Transverse colon (tissue), 3 donors: ENCODE measurements at regions not wholly inside any gene's neighbourhood (a gene's known extent, or its start where the extent isn't known, plus 50 kb on each side); places are given as distances from the start of the nearest gene placed in this dataset.

ENCODE experiments used
- POLR2A ChIP-seq: fragments of 450-650 bp; IDR thresholded peaks from one replicate; pipeline ENCODE4 v1.6.1; 2016; ENCODE audit warnings: antibody characterized with exemption, mild to moderate bottlenecking, moderate library complexity
- TF ChIP-seq, protein P1 (sequence below), 5 experiments: fragments of 200-600 bp in 3 of 5; fragments of 450-650 bp in 2 of 5; sonication (generic) in 3 of 5; IDR thresholded peaks; 1 replicate in 2 of 5; 2 replicates in 3 of 5; pipeline ENCODE4 v1.5.1; 2016 to 2017; ENCODE audit warnings: antibody characterized with exemption in 5 of 5, inconsistent platforms in 3 of 5, mild to moderate bottlenecking in 2 of 5, moderate library complexity in 1 of 5

DNA sequence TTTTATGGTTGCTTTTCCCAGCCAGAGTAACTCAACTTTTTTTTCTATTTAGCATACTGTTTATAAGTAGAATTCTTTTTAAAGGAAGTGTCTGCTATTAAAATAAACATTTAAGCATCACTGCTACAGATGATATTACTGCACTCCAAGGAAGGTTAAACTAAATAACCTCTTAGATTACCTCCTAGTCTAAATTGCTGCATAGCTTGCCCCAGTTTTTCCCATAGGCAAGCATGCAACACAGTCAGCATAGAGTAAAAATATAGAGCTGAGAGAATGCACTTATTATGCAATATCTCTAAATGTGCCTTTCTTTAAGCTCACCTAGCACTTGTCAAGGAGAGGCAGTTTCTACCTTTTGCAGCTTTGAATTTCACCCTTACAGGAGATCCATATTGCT is 1392.4 kb upstream of the CELF2 start:
- TF ChIP-seq, protein P1, sequence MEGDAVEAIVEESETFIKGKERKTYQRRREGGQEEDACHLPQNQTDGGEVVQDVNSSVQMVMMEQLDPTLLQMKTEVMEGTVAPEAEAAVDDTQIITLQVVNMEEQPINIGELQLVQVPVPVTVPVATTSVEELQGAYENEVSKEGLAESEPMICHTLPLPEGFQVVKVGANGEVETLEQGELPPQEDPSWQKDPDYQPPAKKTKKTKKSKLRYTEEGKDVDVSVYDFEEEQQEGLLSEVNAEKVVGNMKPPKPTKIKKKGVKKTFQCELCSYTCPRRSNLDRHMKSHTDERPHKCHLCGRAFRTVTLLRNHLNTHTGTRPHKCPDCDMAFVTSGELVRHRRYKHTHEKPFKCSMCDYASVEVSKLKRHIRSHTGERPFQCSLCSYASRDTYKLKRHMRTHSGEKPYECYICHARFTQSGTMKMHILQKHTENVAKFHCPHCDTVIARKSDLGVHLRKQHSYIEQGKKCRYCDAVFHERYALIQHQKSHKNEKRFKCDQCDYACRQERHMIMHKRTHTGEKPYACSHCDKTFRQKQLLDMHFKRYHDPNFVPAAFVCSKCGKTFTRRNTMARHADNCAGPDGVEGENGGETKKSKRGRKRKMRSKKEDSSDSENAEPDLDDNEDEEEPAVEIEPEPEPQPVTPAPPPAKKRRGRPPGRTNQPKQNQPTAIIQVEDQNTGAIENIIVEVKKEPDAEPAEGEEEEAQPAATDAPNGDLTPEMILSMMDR (IDR thresholded peaks at IDR 0.05): no peak
- no peak for TF ChIP-seq POLR2A
